GM12874 (cell line): ENCODE measurements at regions not wholly inside any gene's neighbourhood (a gene's known extent, or its start where the extent isn't known, plus 50 kb on each side); places are given as distances from the start of the nearest gene placed in this dataset.

Experiments
- TF ChIP-seq, protein P1 (sequence below): IDR thresholded peaks from 2 replicates; pipeline ENCODE4 v1.5.1; 2011; ENCODE audit warnings: low read depth, mild to moderate bottlenecking, control low read depth, low read length, moderate library complexity; ENCODE audit not compliant: insufficient read depth

DNA sequence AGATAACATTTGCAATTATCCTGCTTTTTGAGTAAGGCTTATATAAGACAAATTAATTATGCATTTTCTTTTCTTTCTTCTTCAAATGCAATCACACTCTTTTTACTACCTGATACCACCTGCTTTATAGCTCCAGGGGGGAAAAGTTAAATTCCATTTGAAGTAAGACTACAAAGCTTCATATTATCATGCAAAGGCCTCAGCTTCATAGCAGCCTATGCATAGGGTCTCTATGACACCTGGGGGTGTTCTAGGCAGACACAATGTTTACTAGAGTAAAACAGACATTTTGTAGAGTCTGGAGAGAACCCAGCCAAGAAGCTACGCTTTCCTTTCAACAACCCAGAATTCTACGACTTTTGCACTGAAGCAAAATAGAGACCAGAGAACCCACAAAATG is 148.0 kb downstream of the MCHR2 start:
- TF ChIP-seq, protein P1, sequence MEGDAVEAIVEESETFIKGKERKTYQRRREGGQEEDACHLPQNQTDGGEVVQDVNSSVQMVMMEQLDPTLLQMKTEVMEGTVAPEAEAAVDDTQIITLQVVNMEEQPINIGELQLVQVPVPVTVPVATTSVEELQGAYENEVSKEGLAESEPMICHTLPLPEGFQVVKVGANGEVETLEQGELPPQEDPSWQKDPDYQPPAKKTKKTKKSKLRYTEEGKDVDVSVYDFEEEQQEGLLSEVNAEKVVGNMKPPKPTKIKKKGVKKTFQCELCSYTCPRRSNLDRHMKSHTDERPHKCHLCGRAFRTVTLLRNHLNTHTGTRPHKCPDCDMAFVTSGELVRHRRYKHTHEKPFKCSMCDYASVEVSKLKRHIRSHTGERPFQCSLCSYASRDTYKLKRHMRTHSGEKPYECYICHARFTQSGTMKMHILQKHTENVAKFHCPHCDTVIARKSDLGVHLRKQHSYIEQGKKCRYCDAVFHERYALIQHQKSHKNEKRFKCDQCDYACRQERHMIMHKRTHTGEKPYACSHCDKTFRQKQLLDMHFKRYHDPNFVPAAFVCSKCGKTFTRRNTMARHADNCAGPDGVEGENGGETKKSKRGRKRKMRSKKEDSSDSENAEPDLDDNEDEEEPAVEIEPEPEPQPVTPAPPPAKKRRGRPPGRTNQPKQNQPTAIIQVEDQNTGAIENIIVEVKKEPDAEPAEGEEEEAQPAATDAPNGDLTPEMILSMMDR, result no peak

DNA sequence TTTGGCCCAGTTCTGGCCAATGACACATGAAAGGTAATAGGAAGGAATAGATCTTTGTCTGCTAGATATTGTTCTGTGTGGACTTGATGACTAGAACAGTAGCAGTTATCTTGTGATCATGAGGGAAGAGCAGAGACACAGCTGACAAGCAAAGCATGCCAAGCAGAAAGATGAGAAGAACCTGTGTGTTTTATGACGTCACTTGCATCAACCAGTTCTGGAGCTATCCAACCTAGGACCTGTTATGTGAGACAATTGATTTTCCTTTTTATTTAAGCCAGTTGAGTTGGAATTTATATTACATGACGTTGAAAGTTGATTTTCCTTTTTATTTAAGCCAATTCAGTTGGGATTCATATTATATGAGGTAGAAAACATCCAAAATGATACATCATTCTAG is 143.2 kb downstream of the MCHR2 start:
- TF ChIP-seq, protein P1, result no peak

DNA sequence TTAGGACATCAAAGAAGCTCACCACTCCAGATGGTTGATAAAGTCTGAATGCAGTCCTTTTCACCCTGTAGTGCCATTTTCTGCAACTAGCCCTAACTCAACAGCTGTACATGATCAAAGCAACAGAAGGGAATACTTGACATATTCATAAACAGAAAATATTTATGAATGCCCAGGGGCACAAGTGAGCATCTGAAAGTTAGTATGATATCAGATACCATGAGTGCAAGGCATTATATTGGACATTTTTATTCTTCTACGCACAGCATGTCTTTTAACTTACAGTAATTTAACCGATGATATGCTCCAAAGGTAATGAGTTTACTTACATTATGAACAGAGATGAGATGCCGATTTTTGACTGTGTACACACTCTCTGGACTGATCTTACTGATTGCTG is 142.0 kb downstream of the MCHR2 start:
- TF ChIP-seq, protein P1, result no peak

DNA sequence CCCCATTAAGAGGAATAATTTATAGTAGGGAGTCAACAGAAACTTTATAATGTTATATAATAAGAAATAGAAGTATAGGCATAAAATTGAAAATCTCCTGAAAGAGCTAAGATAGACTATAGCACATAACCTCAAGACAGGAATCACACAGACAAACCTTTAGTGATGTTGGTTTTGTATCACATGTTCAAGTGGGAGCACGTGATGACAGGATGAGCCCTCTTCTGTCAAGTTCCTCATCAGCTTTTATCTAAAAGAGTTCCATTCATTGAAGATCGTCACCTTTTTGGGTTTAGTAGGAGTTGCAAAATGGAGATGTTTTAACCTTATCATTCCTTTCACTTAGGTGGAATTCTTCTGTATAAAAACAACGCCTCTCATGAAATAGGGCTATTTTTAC is 127.0 kb downstream of the MCHR2 start:
- TF ChIP-seq, protein P1, result no peak

DNA sequence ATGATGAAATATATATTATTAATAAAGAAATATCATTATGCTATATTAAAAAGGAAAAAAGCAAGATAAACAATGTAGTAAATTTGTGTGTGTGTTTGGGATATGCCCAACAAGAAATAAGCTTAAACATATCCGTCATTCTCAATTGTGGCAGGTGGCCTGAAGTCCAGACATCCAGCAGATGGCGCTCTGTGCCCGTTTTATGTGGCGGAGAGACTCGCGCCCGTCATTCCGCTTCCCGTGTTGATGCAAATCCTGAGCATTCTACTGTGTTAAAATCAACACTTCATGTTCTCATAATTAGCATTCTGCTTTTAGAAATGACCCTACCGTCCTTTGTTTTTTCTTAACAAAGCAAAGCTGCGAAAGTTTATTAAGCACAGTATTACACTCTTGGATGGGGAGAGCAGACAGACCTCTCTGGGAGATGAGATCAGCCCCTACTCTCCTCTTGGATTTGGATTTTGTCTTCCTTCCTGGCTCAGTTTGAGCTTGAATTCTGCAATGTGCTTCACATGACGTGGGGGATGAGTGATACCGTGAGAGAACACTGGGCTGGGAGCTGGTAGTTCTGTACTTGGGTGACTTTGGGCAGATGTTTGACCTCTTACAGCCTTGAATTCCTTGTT is 125.8 kb downstream of the MCHR2 start:
- TF ChIP-seq, protein P1, result peak; percentile 70
